AG04449 (cell line): ENCODE measurements at regions not wholly inside any gene's neighbourhood (a gene's known extent, or its start where the extent isn't known, plus 50 kb on each side); places are given as distances from the start of the nearest gene placed in this dataset.
A peak's percentile ranks its signal among the peaks of the same experiment; 100 is the strongest.

ENCODE experiments used
- CTCF ChIA-PET: fragments of 350-600 bp; formaldehyde crosslinking; extraction: SDS; loops from one replicate; lab custom pipeline; 2021; ENCODE audit warnings: antibody characterized with exemption; lab: Yijun Ruan, JAX
- POLR2A ChIA-PET: fragments of 400-600, 350-600 bp; formaldehyde crosslinking; extraction: SDS; loops from one replicate; lab custom pipeline; 2020; ENCODE audit warnings: antibody characterized with exemption, inconsistent platforms; lab: Yijun Ruan, JAX
- DNase-seq: peaks from one replicate; pipeline ENCODE4 v3.0.0-alpha.2; 2010; ENCODE audit warnings: low read depth, low spot score
- H3K4me3 ChIP-seq: 2 replicates; pipeline ENCODE4 v1.5.1; 2011; ENCODE audit warnings: low read depth, mild to moderate bottlenecking, control low read depth, low read length
- TF ChIP-seq, protein P1 (sequence below): IDR thresholded peaks from one replicate; pipeline ENCODE4 v1.5.1; 2011; ENCODE audit warnings: mild to moderate bottlenecking, moderate library complexity, low read length, control low read depth, inconsistent platforms; ENCODE audit not compliant: insufficient read depth; ENCODE audit errors: missing control alignments

DNA sequence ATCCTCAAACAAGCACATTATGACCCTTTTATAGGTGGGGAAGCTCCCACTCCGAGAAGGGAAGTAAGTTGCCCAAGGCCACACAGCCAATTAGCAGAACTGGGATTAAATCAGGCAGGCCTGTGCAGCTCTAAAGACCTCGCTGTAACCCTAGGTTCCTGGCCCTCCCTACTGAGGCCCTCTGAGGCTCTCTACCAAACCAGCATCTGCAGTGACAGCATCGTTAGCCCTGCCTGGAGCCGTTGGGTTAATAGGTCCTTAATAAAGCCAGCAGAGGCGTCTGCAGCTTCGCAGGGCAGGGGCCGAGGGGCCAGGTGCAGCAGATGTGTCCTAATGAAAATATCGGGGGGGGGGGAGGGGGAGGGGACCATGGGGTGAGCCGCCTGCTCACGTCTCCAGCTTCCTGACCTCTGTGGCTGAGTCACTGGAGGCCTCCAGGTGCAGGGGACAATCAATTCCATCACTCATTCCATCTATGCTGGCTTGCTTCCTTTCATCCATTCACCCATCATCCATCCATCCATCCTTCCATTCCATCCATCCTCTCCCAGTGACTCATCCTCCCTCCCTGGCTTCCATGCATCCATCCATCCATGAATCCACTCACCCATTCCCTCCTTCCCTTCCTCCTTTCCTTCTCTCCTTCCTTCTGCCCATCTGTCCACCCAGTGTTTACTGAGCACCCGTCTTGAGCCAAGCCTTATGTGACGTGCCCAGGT is 203.9 kb downstream of the C9orf50 start:
- CTCF ChIA-PET = interaction anchor here (2.2 to 3.2 kb wide), 2 partner anchors 243 to 275 kb away, joined by 6 to 8 read pairs; no protein-coding TSS in a partner anchor
- POLR2A ChIA-PET = no interaction called here
- H3K4me3 ChIP-seq = no peak overlapping the region
- TF ChIP-seq, protein P1, sequence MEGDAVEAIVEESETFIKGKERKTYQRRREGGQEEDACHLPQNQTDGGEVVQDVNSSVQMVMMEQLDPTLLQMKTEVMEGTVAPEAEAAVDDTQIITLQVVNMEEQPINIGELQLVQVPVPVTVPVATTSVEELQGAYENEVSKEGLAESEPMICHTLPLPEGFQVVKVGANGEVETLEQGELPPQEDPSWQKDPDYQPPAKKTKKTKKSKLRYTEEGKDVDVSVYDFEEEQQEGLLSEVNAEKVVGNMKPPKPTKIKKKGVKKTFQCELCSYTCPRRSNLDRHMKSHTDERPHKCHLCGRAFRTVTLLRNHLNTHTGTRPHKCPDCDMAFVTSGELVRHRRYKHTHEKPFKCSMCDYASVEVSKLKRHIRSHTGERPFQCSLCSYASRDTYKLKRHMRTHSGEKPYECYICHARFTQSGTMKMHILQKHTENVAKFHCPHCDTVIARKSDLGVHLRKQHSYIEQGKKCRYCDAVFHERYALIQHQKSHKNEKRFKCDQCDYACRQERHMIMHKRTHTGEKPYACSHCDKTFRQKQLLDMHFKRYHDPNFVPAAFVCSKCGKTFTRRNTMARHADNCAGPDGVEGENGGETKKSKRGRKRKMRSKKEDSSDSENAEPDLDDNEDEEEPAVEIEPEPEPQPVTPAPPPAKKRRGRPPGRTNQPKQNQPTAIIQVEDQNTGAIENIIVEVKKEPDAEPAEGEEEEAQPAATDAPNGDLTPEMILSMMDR = no peak
- DNase-seq = no peak

DNA sequence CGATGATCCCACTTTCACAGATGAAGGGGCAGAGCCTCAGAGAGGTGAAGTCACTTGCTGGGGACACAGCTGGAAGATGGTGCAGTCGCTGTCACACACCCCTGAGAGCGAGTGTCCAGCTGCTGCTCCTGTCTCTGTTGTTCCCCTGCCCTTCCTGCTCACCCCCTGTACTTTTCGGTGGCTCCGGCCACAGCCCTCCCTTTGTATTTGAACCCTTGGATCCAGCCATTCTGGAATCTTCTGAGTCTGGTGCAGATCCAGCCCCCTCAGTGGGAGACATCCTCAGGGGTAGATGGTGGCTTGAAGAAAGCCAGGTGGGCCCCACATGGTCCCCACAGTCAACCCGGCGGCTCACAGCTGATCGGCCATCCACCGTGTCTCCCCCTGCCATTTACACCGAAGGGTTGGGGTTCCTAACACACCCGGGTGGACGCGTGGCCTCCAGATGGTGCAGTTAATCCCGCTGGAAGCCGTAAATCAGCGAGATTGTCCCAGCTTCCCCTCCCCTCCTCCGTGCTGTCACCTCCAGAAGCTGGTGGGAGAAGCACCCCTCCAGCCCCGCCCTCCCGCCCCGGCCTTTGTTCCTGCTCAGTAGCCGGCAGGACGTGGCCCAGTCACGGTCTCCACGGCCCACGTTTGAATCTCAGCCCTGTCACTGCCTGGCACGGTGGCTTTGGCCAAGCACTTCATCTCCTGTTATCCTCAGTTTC is 204.8 kb downstream of the C9orf50 start:
- H3K4me3 ChIP-seq = no peak overlapping the region
- ChIA-PET CTCF (interaction anchor here (2.2 to 3.2 kb wide), 2 partner anchors 242 to 274 kb away, joined by 6 to 8 read pairs; no protein-coding TSS in a partner anchor), POLR2A (interaction anchor here (1.1 to 1.3 kb wide), 2 partner anchors 67 to 238 kb away, joined by 3 read pairs; partner anchors contain the start of gene IER5L)
- DNase-seq = no peak
- TF ChIP-seq, protein P1 = no peak

DNA sequence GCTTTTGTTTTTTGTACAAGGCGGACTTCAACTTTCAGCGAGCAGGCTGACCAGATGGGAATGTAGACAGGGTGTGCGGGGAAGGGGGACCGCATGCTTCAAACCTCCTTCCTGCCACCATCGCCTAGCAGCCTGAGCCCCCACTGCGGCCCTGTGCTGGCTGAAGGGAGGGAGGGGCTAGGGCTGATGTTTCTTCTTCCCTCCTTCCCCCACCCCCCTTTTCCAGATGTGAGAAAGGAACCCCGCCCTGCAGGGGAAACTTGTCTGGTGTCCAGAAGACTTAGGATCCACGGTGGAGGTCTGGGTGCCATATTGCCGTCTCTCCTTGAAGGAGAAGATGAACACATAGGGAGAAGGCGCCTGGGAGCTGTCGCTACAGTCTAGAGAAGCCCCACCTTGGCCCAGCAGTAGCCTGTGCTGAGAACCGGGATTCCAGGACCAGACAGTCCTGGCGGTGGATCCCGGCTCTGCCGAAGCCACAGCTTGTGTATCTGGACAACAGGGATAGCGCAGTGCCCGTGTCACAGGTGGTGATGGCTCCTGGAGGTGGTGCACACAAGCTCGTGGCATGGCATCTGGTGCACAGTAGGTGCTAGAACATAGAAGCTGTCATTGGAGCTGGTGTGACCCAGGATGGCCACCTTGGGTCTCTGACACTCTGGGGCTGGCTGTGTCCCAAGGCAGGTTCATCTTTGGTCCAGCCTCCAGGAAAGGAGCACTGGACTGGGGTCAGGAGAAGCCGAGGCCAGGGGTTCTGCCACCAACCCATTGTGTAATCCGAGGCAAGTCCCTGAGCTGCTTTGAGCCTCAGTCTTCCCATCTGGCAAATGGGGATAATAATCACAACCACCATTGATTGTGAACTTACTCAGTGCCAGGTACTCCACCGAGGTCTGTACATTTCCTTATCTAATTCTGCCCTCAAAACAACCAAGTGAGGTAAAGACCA is 205.6 kb downstream of the C9orf50 start:
- TF ChIP-seq, protein P1 = no peak
- CTCF ChIA-PET = interaction anchor here (2.2 to 3.2 kb wide), 2 partner anchors 241 to 273 kb away, joined by 6 to 8 read pairs; no protein-coding TSS in a partner anchor
- no peak for DNase-seq
- POLR2A ChIA-PET = interaction anchor here (1.1 to 1.3 kb wide), 2 partner anchors 68 to 237 kb away, joined by 3 read pairs; partner anchors contain the start of gene IER5L
- no peak overlapping the region for H3K4me3 ChIP-seq

DNA sequence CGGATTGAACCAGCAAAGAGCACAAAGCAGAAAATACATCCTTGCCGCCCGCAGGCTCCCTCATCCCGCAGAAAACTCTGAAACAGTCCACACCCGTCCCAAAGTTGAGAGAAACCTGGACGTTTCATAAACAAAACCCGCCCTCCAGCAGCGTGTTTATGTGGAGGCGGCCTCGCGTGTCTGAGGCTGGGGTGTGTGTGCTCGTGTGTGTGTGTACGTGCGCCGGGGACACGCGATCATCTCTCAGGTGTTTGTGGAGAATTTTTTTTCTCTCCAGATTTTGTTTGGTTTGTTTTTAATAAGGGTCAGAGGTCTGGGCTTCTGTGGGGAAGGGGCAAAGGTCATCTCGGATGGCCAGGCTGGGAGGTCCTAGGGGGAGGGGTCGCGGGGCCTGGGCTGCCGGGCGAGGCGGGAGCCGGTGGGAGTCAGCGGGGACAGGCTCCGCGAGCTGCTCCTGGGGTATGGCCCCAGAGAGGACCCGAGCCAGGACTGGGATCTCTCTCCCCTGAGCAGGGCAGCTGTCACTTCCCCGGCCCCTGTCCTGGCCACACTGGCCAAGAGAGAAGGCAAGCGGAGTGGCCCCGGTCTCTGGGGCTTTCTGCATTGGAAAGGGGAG is 206.4 kb downstream of the C9orf50 start:
- peak; percentile 4 for DNase-seq
- POLR2A ChIA-PET = interaction anchor here (0.6 to 1.3 kb wide), 3 partner anchors 31 to 236 kb away, joined by 3 read pairs; partner anchors contain the start of gene IER5L
- no peak overlapping the region; the same call in 1 of the 2 replicates for H3K4me3 ChIP-seq
- TF ChIP-seq, protein P1 = no peak
- CTCF ChIA-PET = interaction anchor here (3.2 kb wide), 1 partner anchor 241 kb away, joined by 8 read pairs; no protein-coding TSS in a partner anchor

DNA sequence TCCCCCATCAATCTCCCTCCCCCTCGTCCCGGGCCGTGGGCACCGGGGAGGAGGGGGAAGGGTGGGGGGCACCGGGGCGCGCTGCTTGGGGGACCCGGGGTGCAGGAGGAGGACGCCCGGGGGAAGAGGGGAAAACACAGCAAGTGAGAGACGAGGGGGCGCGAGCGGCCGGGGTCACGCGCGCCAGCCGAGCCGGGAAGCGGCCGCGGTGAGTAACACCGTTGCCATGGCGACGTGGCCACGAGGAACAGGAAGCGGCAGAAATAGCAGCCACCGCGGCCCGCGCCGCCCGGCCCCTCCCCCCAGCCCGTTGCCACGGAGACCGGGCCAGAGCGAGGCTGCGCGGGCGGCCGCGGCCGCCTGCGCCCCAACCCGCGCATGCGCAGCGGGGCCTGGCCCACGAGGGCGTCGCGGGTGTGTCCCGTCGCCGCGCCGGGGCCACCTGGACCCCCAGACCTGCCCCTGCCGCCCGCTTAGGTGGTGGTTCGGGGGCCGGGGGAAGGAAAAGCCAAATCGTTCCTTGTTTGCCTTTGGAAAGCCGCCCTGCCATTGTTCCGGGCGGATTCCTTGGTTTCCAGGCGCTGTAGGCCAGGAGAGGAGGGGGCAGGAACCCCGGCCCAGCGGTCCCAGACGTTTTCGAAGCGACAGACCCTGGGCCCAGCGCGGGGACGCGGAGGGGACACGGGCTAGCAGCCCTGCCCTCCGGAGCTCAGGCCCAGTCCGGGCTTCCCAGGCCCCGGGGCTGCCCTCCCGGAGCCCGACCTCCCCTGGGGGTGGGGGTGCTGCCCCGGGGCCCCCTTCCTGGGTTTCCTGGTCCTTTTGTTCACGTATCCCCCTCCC is 207.1 kb downstream of the C9orf50 start:
- CTCF ChIA-PET = no interaction called here
- DNase-seq = peak; percentile 53
- TF ChIP-seq, protein P1 = no peak
- peak overlapping the region; percentile 50 for H3K4me3 ChIP-seq
- POLR2A ChIA-PET = interaction anchor here (0.6 to 1.0 kb wide), 3 partner anchors 10 to 85 kb away, joined by 3 read pairs; no protein-coding TSS in a partner anchor
